CD4-positive, alpha-beta T cell treated with Interferon gamma for 1 hour (primary cell): ENCODE measurements at regions not wholly inside any gene's neighbourhood (a gene's known extent, or its start where the extent isn't known, plus 50 kb on each side); places are given as distances from the start of the nearest gene placed in this dataset.

Experiments
- DNase-seq: peaks from one replicate; pipeline ENCODE4 v3.0.0-alpha.2; 2020

DNA sequence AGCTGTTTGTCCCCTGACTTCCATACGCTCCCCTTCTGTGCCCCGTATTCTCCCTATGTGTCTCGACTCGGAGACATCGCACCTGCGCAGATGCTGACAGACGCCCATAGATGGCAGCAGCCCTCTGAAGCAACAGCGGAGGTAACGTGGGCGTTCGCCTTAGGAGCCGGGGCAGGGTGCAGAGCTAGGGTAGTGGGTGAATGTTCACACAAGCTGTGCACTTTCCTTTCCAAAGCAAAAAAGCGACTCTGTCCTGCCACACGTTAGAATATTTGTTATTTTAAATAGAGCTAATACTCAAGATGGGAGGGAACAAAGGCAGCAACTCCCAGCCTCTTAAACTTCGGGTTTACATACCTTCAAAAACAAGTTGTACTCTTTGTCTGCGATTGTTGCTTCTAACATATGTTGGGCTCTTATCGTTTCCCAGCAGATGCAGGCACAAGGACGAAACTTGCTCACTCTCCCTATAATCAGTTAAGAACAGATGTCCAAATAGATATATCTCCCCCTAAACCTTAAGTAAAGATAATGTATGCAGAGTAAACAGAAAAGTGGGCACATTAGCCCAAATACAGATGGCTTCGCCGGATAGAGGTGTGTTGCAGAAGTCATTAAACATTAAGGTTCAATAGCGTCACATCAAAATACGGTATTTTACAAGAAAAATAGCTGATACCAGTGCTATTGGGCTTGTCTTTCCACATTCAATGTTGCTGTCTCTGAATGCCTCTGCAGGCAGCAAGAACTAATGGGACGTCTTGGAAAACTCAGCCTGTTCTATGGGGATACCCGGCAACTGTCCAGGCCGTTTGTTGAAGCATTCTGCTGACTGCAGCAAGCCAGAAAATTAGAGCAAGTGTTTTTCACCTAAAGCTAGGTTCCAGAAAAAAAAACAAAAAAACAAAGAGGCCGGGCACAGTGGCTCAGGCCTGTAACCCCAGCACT lies 340.3 kb upstream of the PRKCQ start:
- peak; percentile 74 for DNase-seq

- DNase-seq, result no peak
Measured at GRCh38 chr10:6919077-6919476, 339.0 kb upstream of the PRKCQ start.

DNA sequence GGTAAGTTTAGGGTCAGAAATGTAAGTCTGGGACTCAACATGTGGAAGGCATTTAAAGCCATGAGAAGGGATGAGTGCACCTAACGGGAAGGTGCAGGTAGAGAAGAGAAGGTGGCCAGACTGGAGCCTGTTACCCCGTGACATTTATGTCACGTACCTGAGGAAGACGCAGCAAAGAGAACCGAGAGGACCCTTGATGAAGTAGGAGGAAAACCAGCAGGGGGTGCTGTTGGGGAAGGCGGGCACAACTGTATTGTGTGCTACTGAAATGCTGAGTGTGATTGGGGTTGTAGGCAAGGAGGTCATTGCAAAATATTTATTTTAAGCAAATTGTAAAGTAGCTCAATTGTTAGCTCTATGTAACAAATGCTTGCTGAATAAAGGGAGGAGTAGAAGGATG lies 338.2 kb upstream of the PRKCQ start:
- DNase-seq, result peak; percentile 52

GRCh38 chr10:6917125-6917524 lies 337.0 kb upstream of the PRKCQ start:
- DNase-seq, result no peak

- DNase-seq, result no peak
Measured at GRCh38 chr10:6916601-6917000, 336.5 kb upstream of the PRKCQ start.

DNA sequence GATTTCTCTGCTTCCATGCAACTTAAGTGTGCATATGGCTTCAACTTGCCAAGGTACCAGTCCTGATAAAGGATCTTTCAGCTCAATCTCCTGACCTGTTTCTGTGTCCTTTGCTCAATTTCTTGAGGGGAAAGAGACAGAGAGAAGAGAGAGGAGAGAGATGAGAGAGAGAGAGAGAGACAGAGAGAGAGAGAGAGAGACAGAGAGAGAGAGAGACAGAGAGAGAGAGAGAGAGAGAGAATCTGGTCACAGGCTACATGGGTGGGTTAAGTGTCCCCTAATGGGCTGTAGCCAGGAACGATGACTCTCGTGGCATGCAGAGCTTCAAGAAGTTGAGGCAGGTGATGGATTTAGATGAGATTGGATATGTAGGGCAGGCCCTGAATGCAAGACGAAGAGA lies 335.2 kb upstream of the PRKCQ start:
- DNase-seq, result no peak

DNA sequence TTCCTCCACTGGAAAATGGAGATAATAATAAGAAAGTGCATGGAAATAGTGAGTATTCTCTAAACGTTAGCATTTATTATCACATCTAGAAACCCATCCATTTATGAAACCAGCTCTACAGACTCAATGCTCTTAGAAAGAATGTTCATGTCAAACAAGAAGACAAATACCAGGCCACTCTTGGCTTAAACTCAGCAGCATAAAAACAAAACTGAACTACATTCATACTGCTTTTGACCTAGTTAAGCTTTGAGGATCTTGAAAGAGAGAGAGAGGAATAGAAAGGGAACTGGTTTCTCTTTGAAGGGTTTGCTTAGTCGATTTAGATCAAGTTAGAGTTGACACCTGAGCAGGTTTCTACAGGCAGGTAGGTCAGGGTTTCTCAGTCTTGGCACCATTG lies 332.9 kb upstream of the PRKCQ start:
- no peak for DNase-seq

DNA sequence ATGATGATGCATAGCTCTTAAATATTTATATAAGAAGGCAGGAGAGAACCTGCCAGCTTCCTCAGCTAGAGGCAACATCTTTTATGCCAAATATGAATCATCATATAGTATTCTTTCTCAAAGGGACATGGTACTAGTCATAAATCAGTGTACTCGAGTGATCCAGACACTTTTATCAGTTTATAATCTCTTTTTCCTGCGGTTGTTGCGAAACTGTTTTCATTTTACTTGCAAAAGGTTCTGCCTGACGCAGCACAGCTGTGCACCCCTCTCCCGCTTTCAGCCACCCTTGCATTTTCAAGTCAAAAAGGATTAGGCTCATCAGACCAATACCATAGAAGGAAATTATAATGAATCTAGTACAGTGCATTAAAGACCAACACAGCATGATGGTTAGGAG lies 332.3 kb upstream of the PRKCQ start:
- no peak for DNase-seq

- DNase-seq, result no peak
Measured at GRCh38 chr10:6912021-6912420, 331.9 kb upstream of the PRKCQ start.

DNA sequence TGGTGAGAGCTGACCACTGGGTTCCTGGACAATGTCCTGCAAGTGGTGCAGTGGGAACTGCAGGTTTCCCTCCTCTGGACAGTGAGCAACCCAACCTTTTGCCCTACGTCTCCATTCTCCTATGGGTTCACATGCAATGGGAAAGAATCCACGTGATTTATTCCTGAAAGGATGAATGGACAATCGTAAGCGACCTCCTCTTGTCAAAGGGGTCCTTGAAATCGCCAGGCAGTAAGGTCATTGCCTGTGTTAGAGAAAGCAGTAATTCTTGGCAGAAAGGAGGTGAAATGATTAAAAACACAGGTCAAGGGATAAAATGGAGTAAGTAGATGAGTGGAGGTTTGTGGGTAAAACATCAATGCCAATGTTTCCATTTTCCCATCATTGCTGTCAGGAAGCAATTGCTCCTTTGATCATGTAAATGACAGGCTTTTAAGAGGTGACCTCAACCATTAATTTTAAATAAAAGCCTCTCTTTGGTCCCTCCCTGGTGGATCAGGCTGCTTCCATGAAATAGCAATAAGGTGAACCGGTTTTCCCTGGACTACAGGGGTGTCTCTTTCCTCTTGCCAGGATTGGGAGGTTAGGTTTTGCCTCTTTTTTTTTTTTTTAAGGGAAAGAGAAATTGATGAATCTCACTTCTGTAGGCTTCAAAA lies 330.0 kb upstream of the PRKCQ start:
- no peak for DNase-seq

- DNase-seq, result no peak
Measured at GRCh38 chr10:6907877-6908530, 327.9 kb upstream of the PRKCQ start.

GRCh38 chr10:6894405-6894804 lies 314.3 kb upstream of the PRKCQ start:
- no peak for DNase-seq

- DNase-seq, result no peak
Measured at GRCh38 chr10:6892864-6893263, 312.8 kb upstream of the PRKCQ start.

- no peak for DNase-seq
Measured at GRCh38 chr10:6891924-6892323, 311.8 kb upstream of the PRKCQ start.

DNA sequence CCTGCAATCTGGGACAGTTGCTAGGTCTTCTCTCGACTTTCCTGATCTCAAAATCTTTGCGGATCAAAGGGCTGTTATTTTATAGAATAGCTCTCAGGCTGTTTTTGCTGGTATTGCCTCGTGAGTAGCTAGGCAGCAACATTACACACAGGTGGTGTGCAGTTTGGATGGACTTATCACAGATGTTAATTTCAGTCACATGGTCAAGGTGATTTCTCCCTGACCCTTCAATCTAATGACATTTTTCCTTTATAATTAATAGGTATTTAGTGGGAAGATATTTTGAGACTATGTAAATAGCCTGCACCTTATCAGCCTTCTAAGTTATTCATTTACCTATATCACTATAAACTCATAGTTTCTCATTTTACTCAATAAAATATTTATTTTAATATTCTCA lies 309.6 kb upstream of the PRKCQ start:
- no peak for DNase-seq

DNA sequence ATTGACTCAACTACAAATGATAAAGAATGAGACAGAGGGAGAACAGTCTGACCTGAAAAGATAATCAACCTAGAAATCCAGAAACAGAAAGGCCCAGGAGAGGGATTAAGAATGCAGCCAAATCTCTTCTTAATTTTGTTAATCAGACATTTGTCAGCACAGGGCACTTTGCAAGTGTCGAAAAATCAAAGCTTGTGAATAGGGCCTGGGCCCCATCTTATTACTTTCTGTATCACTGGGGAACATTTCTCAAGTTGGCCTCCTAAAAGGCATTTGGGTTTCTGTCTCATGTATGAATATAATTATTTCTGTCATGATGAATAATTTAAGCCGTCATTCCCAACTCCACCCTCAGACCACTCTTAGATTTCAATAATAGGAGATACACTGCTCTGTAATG lies 308.4 kb upstream of the PRKCQ start:
- DNase-seq, result no peak

DNA sequence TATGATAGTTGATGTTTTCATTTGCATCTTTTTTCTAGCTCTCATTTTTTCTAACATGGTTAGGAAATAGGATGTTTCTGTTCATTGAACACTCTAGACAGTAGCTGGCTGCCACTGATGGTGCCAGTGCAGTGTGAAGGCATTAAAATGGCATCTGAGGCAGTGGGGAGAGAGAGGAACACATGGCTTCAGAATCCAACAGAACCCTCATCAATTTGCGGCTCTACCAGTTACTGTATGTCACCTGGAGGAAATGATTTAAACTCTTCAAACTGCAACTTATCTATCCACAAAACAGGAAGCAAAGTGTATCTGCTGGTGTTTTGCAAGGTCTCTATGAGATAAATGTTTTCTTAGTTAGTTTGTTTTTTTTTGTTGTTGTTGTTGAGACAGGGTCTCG lies 305.2 kb upstream of the PRKCQ start:
- no peak for DNase-seq

DNA sequence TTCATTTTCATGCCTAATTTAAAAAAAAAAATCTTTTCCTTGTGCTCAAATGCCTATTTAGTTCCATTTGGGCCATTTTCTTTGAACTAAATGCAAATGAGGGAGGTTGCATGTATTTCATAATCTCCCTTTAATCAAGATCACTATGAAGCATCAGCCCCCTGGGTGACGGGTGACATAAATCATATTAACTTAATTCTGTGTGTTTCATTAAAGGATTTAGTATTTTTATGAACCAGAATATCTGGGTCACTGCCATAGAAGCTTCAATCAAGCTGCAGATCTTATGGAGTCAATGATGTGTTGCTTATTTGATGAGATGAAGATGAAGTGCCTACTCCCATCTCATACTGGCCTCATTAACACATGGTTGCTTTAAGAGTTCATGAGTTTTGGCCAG lies 301.9 kb upstream of the PRKCQ start:
- DNase-seq, result no peak

GRCh38 chr10:6877722-6878392 lies 297.8 kb upstream of the PRKCQ start:
- no peak for DNase-seq

DNA sequence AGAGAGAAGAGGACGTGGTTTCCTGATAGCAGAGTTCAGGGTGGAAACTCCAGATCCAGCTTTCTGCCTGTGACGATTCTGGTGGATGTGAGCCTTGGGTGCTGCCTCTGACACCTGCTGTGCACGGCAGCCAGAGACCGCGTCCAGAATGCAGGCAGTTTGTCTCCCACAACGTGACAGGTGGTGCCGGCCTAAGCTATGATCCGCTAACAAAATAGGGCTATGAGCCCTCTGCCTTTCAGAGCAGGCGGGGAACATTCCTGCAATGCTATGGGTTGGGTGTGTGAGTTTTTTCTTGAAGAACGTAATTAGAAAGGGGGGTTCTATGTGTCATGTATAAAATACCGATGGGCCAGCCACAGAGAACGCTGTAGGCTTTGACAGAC lies 297.3 kb upstream of the PRKCQ start:
- no peak for DNase-seq

GRCh38 chr10:6875269-6875865 lies 295.3 kb upstream of the PRKCQ start:
- no peak for DNase-seq

- DNase-seq, result no peak
Measured at GRCh38 chr10:6871128-6871527, 291.1 kb upstream of the PRKCQ start.
